DOHH2 (cell line): ENCODE measurements at regions not wholly inside any gene's neighbourhood (a gene's known extent, or its start where the extent isn't known, plus 50 kb on each side); places are given as distances from the start of the nearest gene placed in this dataset.

Experiments
- CTCF ChIP-seq: fragments of 200-600 bp; sonication (generic); IDR thresholded peaks from one replicate; pipeline ENCODE4 v1.5.1; 2014; ENCODE audit warnings: antibody characterized with exemption, mild to moderate bottlenecking, low read depth, low read length; ENCODE audit not compliant: poor library complexity, severe bottlenecking
- EZH2phosphoT487 ChIP-seq: fragments of 200-600 bp; sonication (generic); IDR thresholded peaks from 2 replicates; pipeline ENCODE4 v1.6.1; 2017; ENCODE audit warnings: borderline replicate concordance, mild to moderate bottlenecking, antibody characterized with exemption, low read length, moderate library complexity, mixed read lengths

- TF ChIP-seq CTCF, result peak; percentile 66
- TF ChIP-seq EZH2phosphoT487, result no peak
Observed at GRCh38 chr5:103808464-103809106, 246.0 kb upstream of the NUDT12 start.
